ENCODE measurements at regions not wholly inside any gene's neighbourhood (a gene's known extent, or its start where the extent isn't known, plus 50 kb on each side); places are given as distances from the start of the nearest gene placed in this dataset.

- peak; percentile 73 for DNase-seq
Observed at GRCh38 chr11:92803391-92803790, 166.1 kb upstream of the MTNR1B start.

- peak; percentile 59 for DNase-seq
Observed at GRCh38 chr11:92804388-92804966, 165.0 kb upstream of the MTNR1B start.

- no peak for DNase-seq
Observed at GRCh38 chr11:92808022-92808421, 161.4 kb upstream of the MTNR1B start.

- peak; percentile 98 for DNase-seq
Observed at GRCh38 chr11:92810423-92811064, 158.9 kb upstream of the MTNR1B start.

- DNase-seq, result peak; percentile 89
Observed at GRCh38 chr11:92811341-92811740, 158.1 kb upstream of the MTNR1B start.

GRCh38 chr11:92812841-92813240, 156.6 kb upstream of the MTNR1B start:
- DNase-seq, result peak; percentile 78

- no peak for DNase-seq
Observed at GRCh38 chr11:92819830-92820229, 149.6 kb upstream of the MTNR1B start.

- DNase-seq, result no peak
Observed at GRCh38 chr11:92820860-92821259, 148.6 kb upstream of the MTNR1B start.

GRCh38 chr11:92822410-92822809, 147.0 kb upstream of the MTNR1B start:
- DNase-seq, result no peak

- DNase-seq, result peak; percentile 27
Observed at GRCh38 chr11:92826136-92826535, 143.3 kb upstream of the MTNR1B start.

GRCh38 chr11:92826603-92827002, 142.8 kb upstream of the MTNR1B start:
- DNase-seq, result peak; percentile 51

- peak; percentile 78 for DNase-seq
Observed at GRCh38 chr11:92827132-92827531, 142.3 kb upstream of the MTNR1B start.

GRCh38 chr11:92828556-92828955, 140.9 kb upstream of the MTNR1B start:
- DNase-seq, result peak; percentile 89

- peak; percentile 59 for DNase-seq
Observed at GRCh38 chr11:92829121-92829520, 140.3 kb upstream of the MTNR1B start.

GRCh38 chr11:92829671-92830070, 139.8 kb upstream of the MTNR1B start:
- no peak for DNase-seq

- peak; percentile 99 for DNase-seq
Observed at GRCh38 chr11:92830377-92831155, 138.9 kb upstream of the MTNR1B start.

- peak; percentile 38 for DNase-seq
Observed at GRCh38 chr11:92834296-92835020, 135.0 kb upstream of the MTNR1B start.

- DNase-seq, result peak; percentile 72
Observed at GRCh38 chr11:92837595-92837994, 131.9 kb upstream of the MTNR1B start.

GRCh38 chr11:92838759-92839310, 130.6 kb upstream of the MTNR1B start:
- peak; percentile 98 for DNase-seq

GRCh38 chr11:92839450-92839849, 130.0 kb upstream of the MTNR1B start:
- peak; percentile 87 for DNase-seq

- peak; percentile 83 for DNase-seq
Observed at GRCh38 chr11:92841719-92842118, 127.7 kb upstream of the MTNR1B start.

- peak; percentile 98 for DNase-seq
Observed at GRCh38 chr11:92843455-92843854, 126.0 kb upstream of the MTNR1B start.

- DNase-seq, result no peak
Observed at GRCh38 chr11:92844197-92844596, 125.3 kb upstream of the MTNR1B start.

Data from NCI-H69 (cell line).